HL-60 (cell line): ENCODE measurements at regions not wholly inside any gene's neighbourhood (a gene's known extent, or its start where the extent isn't known, plus 50 kb on each side); places are given as distances from the start of the nearest gene placed in this dataset.

Source experiments
- DNase-seq, 2 experiments: peaks; one replicate each; pipeline ENCODE4 v3.0.0-alpha.2; 2010 to 2020; ENCODE audit warnings: low read depth in 1 of 2, low spot score in 1 of 2
- H3K27ac ChIP-seq: fragments of 250-450 bp; sonication (Bioruptor Pico); replicated peaks from 2 replicates; pipeline ENCODE4 v1.5.1; 2020; ENCODE audit warnings: mild to moderate bottlenecking, moderate library complexity
- H3K27me3 ChIP-seq: fragments of 250-450 bp; sonication (Bioruptor Pico); 2 replicates; pipeline ENCODE4 v1.5.1; 2021; ENCODE audit warnings: mild to moderate bottlenecking, moderate library complexity; ENCODE audit not compliant: insufficient read depth, poor library complexity, severe bottlenecking
- H3K4me3 ChIP-seq: replicated peaks from 2 replicates; pipeline ENCODE4 v1.5.1; 2011; ENCODE audit warnings: mild to moderate bottlenecking, control low read depth, low read length; ENCODE audit not compliant: insufficient read depth
- GABPA ChIP-seq: IDR thresholded peaks from 2 replicates; pipeline ENCODE4 v1.6.1; 2012; ENCODE audit warnings: low read depth
- POLR2AphosphoS5 ChIP-seq: IDR thresholded peaks from 2 replicates; pipeline ENCODE4 v1.6.1; 2012; ENCODE audit warnings: low read depth
- SPI1 ChIP-seq: IDR thresholded peaks from 2 replicates; pipeline ENCODE4 v1.6.1; 2012; ENCODE audit warnings: low read depth, mild to moderate bottlenecking, borderline replicate concordance
- TF ChIP-seq, protein P1 (sequence below): IDR thresholded peaks from 2 replicates; pipeline ENCODE4 v1.6.1; 2012; ENCODE audit warnings: low read depth; ENCODE audit not compliant: insufficient replicate concordance
- TF ChIP-seq, protein P2 (sequence below): IDR thresholded peaks from one replicate; pipeline ENCODE4 v1.5.1; 2011; ENCODE audit warnings: low read length, control low read depth, inconsistent platforms; ENCODE audit not compliant: insufficient read depth

DNA sequence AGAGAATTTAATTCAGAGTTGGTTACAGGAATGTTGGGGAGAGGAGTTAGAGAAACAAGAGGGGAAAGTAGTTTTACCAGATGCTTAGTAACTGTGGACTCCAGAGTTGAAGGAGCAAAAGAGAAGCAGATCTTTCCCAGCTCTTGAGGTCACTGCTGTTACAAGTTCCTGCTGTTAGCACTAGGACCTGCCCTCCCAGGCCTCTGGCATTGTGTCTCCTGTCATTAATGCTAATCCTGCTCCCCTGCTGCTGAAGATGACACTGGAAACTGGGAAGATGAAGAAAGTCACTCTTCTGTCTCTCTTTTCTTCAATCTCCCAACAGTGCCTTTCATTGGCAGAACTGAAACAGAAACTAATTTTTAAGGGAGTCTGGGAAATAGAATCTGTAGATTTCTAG is 845.6 kb downstream of the ADGRL2 start:
- no peak overlapping the region for H3K27ac ChIP-seq
- no peaks in the 10 kb centered on the region for H3K27me3 ChIP-seq
- no peak overlapping the region for H3K4me3 ChIP-seq
- no peak for DNase-seq
- TF ChIP-seq, protein P1, sequence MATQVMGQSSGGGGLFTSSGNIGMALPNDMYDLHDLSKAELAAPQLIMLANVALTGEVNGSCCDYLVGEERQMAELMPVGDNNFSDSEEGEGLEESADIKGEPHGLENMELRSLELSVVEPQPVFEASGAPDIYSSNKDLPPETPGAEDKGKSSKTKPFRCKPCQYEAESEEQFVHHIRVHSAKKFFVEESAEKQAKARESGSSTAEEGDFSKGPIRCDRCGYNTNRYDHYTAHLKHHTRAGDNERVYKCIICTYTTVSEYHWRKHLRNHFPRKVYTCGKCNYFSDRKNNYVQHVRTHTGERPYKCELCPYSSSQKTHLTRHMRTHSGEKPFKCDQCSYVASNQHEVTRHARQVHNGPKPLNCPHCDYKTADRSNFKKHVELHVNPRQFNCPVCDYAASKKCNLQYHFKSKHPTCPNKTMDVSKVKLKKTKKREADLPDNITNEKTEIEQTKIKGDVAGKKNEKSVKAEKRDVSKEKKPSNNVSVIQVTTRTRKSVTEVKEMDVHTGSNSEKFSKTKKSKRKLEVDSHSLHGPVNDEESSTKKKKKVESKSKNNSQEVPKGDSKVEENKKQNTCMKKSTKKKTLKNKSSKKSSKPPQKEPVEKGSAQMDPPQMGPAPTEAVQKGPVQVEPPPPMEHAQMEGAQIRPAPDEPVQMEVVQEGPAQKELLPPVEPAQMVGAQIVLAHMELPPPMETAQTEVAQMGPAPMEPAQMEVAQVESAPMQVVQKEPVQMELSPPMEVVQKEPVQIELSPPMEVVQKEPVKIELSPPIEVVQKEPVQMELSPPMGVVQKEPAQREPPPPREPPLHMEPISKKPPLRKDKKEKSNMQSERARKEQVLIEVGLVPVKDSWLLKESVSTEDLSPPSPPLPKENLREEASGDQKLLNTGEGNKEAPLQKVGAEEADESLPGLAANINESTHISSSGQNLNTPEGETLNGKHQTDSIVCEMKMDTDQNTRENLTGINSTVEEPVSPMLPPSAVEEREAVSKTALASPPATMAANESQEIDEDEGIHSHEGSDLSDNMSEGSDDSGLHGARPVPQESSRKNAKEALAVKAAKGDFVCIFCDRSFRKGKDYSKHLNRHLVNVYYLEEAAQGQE, result no peak
- TF ChIP-seq POLR2AphosphoS5 (no peak), SPI1 (no peak), GABPA (no peak)
- TF ChIP-seq, protein P2, sequence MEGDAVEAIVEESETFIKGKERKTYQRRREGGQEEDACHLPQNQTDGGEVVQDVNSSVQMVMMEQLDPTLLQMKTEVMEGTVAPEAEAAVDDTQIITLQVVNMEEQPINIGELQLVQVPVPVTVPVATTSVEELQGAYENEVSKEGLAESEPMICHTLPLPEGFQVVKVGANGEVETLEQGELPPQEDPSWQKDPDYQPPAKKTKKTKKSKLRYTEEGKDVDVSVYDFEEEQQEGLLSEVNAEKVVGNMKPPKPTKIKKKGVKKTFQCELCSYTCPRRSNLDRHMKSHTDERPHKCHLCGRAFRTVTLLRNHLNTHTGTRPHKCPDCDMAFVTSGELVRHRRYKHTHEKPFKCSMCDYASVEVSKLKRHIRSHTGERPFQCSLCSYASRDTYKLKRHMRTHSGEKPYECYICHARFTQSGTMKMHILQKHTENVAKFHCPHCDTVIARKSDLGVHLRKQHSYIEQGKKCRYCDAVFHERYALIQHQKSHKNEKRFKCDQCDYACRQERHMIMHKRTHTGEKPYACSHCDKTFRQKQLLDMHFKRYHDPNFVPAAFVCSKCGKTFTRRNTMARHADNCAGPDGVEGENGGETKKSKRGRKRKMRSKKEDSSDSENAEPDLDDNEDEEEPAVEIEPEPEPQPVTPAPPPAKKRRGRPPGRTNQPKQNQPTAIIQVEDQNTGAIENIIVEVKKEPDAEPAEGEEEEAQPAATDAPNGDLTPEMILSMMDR, result no peak

DNA sequence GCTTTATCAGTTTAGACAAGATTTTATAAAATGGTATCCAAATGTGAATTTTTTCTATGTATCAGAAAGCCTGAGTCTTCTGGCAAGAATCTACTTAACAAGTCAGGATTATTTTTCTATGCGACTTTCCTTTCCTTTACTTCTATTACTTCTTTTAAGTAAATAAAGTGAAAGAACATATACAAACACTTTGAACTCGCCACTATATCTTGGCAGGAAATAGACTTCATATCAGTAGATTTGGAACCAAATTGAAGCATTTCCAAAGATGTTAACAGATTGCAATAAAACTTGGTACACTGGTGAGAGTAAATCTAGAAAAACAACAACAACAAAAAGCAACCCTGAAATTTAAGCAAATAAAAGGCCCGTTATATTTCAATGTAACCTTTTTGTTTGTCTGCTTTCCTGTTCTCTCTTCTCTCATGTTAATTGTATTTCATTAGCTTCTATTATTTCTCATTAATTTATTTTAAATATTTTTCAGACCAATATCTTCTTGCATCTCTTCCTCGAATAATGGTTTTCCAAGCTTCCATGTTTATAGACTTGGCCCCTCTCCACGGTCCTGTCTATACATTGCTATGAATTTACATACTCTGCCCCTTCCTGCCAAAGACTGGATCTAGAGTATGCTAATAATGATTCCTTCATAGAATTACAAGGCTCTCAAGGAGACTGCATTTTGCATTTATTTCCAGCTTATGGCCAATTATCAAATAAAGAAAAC is 843.6 kb downstream of the ADGRL2 start:
- no peak overlapping the region for H3K27ac ChIP-seq
- TF ChIP-seq, protein P1, result no peak
- TF ChIP-seq POLR2AphosphoS5, result no peak
- no peak for TF ChIP-seq SPI1
- TF ChIP-seq GABPA, result no peak
- TF ChIP-seq, protein P2, result no peak

DNA sequence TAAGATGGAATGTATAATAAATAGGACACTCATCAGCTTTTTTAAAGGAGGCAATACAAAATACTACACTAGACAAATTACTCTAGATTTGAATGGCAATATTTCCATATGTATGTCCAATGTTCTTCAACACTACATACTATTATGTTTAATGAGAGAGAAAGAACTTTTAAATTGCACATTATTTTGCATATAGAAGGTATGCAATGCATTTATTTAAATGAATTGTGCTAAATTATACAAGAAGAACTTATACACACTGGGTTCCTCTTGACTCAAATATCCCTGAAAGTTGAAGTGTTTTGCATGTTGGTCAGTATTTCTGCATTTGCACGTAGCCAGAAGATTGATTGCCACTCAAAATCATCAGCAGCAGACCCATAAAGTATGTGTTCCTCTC is 839.6 kb downstream of the ADGRL2 start:
- no peak for DNase-seq
- H3K27ac ChIP-seq, result no peak overlapping the region
- H3K4me3 ChIP-seq, result no peak overlapping the region
- H3K27me3 ChIP-seq, result no peaks in the 10 kb centered on the region
- TF ChIP-seq, protein P2, result no peak
- TF ChIP-seq POLR2AphosphoS5, result no peak
- TF ChIP-seq, protein P1, result no peak

More for the DNA sequence above, 843.6 kb downstream of the ADGRL2 start:
- DNase-seq, result no peak
- Histone ChIP-seq H3K4me3 (no peak overlapping the region), H3K27me3 (no peaks in the 10 kb centered on the region)
